ENCODE measurements at regions not wholly inside any gene's neighbourhood (a gene's known extent, or its start where the extent isn't known, plus 50 kb on each side); places are given as distances from the start of the nearest gene placed in this dataset.

GRCh38 chr13:50575138-50575537, 268.4 kb downstream of the DLEU7 start:
- no peak for DNase-seq (ENCODE audit: low read depth in 2 of 2)

GRCh38 chr13:50576156-50576555, 267.3 kb downstream of the DLEU7 start:
- DNase-seq (ENCODE audit: low read depth in 2 of 2) = no peak

GRCh38 chr13:50577806-50578205, 265.7 kb downstream of the DLEU7 start:
- DNase-seq (ENCODE audit: low read depth in 2 of 2) = no peak

- no peak for DNase-seq (ENCODE audit: low read depth in 2 of 2)
Measured at GRCh38 chr13:50580684-50581305, 262.7 kb downstream of the DLEU7 start.

- no peak for DNase-seq (ENCODE audit: low read depth in 2 of 2)
Measured at GRCh38 chr13:50581586-50582196, 261.8 kb downstream of the DLEU7 start.

GRCh38 chr13:50584856-50585580, 258.5 kb downstream of the DLEU7 start:
- no peak for DNase-seq (ENCODE audit: low read depth in 2 of 2)

- no peak for DNase-seq (ENCODE audit: low read depth in 2 of 2)
Measured at GRCh38 chr13:50585674-50586413, 257.6 kb downstream of the DLEU7 start.

- no peak for DNase-seq (ENCODE audit: low read depth in 2 of 2)
Measured at GRCh38 chr13:50586414-50587083, 256.9 kb downstream of the DLEU7 start.

GRCh38 chr13:50587115-50587514, 256.4 kb downstream of the DLEU7 start:
- no peak for DNase-seq (ENCODE audit: low read depth in 2 of 2)

- DNase-seq (ENCODE audit: low read depth in 2 of 2) = no peak
Measured at GRCh38 chr13:50587645-50588373, 255.7 kb downstream of the DLEU7 start.

- no peak for DNase-seq (ENCODE audit: low read depth in 2 of 2)
Measured at GRCh38 chr13:50588491-50589130, 254.9 kb downstream of the DLEU7 start.

- no peak for DNase-seq (ENCODE audit: low read depth in 2 of 2)
Measured at GRCh38 chr13:50589139-50589538, 254.4 kb downstream of the DLEU7 start.

GRCh38 chr13:50589651-50590054, 253.8 kb downstream of the DLEU7 start:
- DNase-seq (ENCODE audit: low read depth in 2 of 2) = no peak

- no peak for DNase-seq (ENCODE audit: low read depth in 2 of 2)
Measured at GRCh38 chr13:50592412-50593155, 250.9 kb downstream of the DLEU7 start.

GRCh38 chr13:50593207-50593606, 250.3 kb downstream of the DLEU7 start:
- DNase-seq (ENCODE audit: low read depth in 2 of 2) = no peak

GRCh38 chr13:50594276-50595051, 249.0 kb downstream of the DLEU7 start:
- peak in 1 of 2 donors; percentile 1 for DNase-seq (ENCODE audit: low read depth in 2 of 2)

- DNase-seq (ENCODE audit: low read depth in 2 of 2) = no peak
Measured at GRCh38 chr13:50595196-50595595, 248.3 kb downstream of the DLEU7 start.

GRCh38 chr13:50596156-50596555, 247.3 kb downstream of the DLEU7 start:
- DNase-seq (ENCODE audit: low read depth in 2 of 2) = no peak

- DNase-seq (ENCODE audit: low read depth in 2 of 2) = no peak
Measured at GRCh38 chr13:50596776-50597203, 246.7 kb downstream of the DLEU7 start.
